T-helper 2 cell treated with Interferon-gamma antibody and Interleukin-4, amounts not matched to agents 100 ng/mL and 5 ng/mL, for 36 hours (primary cell): ENCODE measurements at regions not wholly inside any gene's neighbourhood (a gene's known extent, or its start where the extent isn't known, plus 50 kb on each side); places are given as distances from the start of the nearest gene placed in this dataset.
"Not testable (repeated sequence)": the region's sequence is repeated elsewhere in the genome, so short reads cannot be mapped to it uniquely, and the experiment has no call there.

ENCODE experiments used
- intact Hi-C: fragments of 100-400 bp; cut with micrococcal nuclease; formaldehyde crosslinking; loops from one replicate; pipeline ENCODE4 v1.15.1; 2023

DNA sequence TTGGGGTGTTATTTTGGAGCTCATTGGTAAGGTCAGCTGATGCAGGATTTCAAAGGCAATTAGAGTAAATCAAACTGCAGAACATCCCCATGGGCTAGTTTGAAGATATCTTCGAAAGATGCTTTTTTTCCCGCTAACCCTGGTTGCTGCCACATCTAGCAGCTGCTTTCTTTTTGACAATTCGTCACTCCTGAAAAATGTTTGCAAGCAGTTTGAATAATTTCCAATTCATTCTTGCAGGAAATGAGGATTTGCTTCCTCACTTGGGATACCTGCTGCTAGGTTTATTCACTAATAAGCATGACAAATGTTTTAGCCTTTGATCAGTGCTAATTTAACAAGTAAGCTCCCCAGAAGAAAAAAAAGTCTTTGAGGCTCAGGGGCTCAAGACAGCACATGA lies 649.6 kb upstream of the RORB start:
- intact Hi-C loops, result no loop called here

DNA sequence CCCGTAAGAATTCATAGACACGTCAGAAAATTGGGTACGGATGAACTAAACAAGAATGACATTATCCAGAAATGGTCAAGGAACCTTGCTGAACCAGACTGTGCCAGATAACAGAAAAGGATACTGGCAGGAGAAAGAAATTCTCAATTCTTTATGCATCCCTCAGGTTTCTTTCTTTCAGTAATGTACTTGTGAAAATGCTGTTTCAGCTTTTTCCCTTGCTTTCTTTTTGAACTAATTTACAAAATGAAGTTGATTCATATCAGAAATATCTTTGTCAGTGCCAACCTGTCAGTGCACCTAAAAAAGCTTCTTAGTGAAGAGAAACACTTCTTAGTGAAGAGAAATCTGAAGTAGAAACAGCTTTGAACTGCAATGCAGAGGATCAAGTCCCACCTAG lies 643.6 kb upstream of the RORB start:
- intact Hi-C loops, result no loop called here

DNA sequence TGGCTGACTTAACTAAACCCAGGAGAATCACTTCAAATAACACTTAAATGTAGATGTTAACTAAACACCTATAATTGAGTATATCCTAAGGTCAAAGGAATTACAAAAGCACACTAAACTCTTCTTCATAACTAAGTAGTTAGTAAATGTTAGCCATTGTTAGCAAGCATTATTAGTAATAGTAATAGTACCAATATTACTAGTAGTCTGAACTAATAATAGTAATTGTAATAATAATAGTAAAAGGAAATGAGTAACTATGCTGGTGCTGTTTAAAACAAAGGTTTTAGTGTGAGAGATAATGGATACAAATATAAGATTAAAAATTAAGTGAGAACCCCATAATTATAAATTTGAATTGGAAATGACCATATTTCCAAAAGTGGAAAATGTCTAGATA lies 641.9 kb upstream of the RORB start:
- intact Hi-C loops, result no loop called here

DNA sequence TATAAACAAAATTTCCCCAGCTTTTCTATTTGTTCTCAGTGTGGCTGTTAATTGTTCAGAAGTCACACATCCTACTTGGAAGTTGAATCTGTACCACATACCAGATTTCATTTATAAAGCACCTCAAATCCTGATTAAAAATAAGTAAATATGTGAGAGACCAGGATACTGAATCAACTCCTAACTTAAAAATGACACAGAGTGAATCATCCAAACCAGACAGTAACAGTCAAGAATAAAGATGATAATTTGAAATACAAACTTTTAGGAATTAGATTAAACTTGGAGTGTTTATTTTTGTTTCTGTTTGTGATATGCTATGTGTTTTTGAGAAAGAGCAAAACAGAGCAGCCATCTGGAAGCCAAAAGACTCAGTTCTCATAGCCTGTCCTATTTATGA lies 633.2 kb upstream of the RORB start:
- intact Hi-C loops, result no loop called here

DNA sequence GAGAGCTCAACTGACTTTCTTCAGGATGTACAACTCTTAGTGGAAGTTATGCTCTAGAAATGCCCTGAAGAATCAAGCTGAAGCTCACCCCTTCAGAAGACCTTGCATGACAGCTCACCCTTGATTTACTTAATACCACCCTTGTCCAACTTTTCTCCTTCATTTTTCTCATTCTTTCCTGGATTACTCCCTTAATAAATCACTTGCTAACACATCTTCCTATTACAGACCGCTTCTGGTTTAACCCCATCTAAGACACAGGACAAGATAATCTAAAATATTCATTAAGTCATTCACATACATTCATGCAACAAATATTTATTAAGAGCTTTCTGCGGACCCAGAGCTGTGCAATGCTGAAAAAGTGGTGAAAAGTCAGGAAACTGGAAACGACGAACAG lies 630.7 kb upstream of the RORB start:
- intact Hi-C loops, result no loop called here

DNA sequence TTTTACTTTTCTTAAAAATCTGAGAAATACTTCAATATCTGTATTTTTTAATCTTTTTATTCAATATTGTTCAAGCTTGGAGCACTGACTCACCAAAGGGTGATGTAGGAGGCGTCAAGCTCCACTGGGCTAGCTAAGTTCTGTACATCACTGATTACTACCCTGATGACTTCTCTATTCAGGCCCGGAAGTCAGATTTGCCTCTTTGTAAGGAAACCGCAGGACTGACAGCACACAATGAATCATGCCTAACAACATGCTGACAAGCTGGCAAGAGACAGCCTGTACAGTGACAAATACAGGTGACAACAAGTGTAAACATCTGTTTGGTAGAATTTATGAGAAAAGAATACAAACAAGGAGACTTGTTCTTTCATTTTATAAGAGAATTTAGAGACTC lies 627.9 kb upstream of the RORB start:
- intact Hi-C loops, result no loop called here

DNA sequence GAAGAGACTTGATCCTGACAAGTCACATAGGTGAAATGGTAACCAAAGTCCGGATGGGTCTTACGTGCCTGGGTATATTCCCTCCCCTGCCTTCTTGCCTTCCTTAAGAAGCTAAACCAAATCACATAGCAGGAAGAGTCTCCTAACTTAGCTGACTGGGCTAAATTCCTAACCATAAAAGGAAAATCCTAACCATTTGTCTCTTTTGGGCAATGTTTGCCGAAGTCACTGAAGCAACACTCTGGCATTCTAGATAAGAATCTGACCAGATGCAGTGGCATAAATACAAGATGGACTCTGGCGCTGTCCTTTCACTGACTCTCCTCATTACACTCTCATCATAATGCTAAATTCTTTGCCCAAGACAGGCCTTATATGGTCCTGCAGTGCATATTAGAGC lies 625.5 kb upstream of the RORB start:
- intact Hi-C loops, result no loop called here

DNA sequence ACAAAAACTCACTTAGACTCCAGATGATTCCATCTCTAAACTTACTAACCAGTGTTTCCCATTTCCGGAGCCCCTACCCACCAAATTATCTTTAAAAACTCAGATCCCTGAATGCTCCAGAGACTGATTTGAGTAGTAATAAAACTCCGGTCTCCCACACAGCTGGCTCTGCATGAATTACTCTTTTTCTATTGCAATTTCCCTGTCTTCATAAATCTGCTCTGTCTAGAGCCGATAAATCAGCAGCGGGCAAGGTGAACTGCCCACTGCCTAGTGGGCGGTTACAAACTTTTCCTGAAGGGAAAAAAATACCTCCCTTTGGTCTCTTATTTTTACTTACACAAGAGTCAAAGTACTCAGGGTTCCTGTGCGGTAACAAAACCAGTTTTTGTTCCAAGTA lies 624.4 kb upstream of the RORB start:
- intact Hi-C loops, result no loop called here

DNA sequence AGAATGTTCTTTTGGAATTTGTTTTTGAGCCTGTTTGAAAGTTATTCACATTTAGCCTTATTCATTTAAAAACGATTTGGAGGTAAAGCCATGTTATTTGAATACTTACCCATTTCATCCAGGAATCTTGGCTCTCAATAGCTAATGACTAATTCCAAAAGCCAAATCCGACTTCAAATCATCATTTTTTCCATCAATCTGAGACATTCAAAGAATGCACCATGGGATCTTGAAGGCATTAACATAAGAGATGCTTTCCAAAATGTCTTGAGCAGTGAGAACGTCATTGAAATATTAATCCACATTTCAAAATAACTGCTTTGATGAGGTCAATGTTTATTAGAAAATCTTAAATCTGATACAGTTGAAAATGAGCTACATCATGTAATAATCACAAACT lies 617.0 kb upstream of the RORB start:
- intact Hi-C loops, result no loop called here

DNA sequence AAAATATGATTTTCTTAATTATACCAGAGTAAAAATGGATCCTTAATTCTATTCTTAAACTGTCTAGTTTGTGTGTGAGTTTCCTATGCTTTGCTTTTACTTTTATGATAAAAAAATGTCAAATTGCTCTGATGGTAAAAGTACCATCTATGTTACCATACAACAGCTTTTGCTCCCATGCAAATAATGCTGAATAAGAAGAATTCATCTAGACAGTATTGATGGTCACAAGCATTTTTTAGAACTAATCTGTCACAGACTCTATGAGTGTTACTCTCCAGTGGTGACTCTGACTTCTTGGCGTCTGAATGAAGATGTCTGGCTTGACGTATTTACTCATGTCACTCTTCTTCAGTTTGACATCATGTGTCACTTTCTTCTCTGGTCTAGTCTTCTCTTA lies 608.1 kb upstream of the RORB start:
- intact Hi-C loops, result no loop called here

DNA sequence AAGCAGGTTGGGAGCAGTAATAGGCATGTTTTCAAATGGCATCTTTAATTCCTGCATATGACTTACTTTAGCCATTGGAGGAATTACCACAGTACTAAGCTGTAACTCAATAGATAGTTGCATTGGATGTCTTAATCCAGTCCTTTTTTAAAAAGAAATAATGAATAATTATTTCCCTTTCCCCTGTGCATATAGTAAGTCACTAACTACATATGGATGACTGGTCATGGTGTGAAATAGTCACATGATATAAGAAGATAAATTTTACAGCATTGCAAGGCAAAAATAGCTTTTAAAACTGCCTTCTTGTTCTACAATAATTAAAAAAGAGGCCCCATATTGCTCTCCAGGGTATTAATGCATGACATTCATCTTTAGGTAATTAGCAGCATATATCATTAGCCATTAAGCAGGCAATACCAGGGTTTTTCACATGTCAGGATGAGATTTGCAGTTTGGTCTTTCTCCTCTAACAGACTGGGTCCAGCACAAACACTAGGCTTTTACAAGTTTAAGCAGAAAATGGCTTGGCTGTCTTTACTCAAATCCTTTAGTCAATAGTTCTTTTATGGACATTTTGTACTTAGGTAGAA lies 606.4 kb upstream of the RORB start:
- intact Hi-C loops, result no loop called here

DNA sequence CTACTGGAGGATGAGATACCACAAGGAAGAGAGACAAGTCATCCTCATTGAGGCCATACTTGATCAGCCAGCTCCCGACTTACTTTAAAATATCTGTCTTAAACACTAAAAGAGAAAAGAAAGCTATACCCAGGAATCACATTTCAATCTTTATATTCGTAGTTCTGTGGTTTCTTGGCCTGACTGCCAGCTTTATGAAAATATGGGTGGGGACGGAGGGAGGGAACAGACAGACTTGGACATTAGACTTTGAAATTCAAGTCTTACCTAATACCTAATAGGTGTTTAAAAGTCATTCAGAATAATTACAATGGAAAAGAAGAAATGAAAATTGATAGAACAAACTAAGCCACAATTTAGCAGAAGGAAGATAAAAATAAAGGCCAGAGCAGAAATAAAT lies 604.8 kb upstream of the RORB start:
- intact Hi-C loops, result no loop called here

DNA sequence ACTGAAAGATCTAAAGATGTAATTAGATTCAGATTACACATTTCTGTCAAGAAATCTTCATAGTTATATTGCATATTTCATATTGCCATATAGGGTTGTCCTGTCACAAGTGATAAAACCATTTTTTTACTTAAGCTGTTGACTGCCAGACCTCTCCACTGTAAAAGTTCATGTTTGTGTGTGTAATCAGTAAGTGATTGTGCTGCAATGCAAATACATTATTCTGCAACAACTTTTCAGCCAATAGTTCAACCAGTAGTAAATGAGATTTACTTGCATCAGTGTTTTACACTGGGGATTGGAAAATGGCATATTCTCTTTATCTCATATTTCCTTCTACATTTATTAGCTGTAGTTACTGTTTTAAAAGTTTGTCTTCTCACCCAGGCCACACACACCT lies 603.9 kb upstream of the RORB start:
- intact Hi-C loops, result no loop called here

DNA sequence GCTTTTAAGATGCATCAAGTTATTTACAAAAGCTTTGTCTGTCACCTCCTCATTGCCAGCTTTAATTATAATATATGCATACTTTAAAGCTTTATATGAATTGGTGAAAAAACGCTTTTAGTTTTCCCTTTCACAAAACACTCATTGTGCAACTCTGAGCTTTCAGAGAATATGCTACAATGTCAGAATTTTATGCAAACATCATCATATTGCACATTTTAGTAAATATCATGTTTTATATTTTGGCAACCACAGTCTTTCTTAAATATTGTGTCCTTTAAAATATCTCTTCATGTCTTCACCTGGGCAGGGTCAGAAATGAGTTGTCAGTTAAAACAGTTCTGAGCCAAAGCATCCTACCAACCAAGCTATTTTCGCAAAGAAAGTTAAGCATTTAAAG lies 601.1 kb upstream of the RORB start:
- intact Hi-C loops, result no loop called here

DNA sequence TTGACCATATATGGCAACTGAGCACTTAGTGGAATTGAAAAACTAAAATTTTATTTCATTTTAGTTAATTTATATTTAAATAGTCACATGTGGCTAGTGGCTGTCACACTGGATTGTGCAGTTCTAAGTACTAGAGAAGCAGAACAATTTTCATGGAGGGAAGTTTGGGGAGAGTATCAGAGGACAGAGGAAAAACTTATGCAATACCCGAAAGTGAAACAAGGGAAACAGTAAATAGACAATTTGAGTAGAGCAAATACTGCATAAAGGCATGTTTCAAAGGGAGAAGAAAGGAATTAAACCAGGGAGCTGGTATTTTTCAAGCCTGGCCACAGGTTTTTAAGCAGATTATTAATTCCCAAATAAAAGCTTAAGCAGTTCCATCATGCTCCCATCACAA lies 590.5 kb upstream of the RORB start:
- intact Hi-C loops, result no loop called here

DNA sequence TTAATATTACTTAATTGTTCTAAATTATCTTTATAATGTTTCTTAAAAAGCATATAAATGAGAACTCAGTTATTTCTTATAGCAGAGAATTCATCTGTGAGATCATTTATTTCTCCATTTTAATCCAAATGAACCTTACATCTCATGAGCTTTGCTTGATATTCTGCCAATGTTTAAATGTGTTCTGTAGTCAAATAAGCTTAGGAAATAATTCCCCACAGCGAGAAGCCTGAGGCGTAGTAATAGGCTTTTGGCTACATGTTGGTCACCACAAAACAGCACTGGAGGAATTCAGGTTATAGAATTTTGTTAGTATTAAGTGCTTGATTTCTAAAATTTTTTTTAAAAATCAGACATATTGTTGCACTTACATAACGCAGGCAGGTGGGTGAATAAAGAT lies 585.3 kb upstream of the RORB start:
- intact Hi-C loops, result no loop called here

DNA sequence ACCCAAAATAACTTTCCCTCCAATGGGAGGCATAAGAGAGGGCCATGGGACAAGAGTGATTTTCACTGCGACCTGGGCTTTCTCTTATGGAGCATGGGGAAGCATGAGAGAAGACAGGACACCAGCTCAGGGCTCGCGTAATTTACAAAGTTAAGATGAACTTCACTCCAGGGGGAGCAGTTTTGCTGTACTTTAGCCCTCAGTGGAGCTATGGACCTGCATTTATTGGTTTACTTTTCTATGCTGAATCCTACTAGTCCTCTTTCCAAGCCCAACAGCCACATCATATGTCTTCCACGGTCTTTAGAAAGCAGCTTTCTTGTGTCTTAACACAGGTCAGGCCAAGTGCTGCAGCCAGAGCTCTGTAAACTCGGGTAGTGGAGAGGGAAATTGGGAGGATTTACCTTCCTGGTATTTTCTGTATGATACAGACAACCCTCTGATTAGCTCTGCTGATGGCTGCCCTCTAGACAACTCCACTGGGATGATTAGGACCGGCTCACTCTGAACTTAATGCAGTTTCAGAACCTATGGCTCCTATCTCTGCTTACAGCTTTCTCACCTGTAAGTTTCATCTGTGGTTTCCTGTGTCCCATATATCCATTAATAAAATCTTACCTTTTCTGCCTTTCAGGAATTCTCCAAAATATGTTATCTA lies 581.0 kb upstream of the RORB start:
- intact Hi-C loops, result no loop called here

DNA sequence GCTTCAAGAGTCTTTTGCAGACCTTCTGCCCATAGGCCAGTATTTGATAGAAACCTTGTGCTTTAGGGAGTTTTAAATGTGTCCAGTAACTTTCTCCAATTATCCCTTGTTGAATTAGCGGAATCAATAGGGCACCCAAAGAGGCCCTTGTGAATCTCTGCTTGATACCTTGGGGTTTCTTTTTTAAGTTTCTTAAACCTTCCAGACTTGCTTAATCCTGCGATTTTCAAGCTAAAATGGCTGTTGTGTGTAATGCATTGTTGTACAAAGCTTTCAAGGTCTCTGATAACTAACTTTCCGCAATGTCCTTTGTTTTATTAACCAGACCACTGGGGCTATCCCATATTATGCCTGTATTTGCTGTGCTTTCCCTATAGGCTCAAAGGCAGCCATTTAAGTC lies 577.4 kb upstream of the RORB start:
- intact Hi-C loops, result no loop called here

DNA sequence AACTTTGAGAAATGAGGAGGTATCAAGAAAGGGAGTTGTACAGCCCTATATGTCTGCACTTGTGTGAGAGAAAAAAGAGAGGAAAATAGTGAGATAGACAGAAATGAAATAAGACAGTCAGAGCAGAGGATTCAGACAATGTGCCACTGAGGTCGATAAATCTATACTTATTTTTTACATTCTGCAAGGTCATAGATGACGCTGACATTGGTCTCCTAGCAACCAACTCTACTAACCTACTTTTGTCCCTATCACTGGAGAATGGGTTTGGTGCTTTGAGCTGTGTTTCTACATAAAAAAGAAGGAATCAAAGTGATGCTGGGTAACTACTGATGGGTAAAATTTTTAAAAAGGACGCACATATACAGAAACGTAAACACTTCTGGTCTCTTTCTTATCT lies 573.3 kb upstream of the RORB start:
- intact Hi-C loops, result no loop called here

DNA sequence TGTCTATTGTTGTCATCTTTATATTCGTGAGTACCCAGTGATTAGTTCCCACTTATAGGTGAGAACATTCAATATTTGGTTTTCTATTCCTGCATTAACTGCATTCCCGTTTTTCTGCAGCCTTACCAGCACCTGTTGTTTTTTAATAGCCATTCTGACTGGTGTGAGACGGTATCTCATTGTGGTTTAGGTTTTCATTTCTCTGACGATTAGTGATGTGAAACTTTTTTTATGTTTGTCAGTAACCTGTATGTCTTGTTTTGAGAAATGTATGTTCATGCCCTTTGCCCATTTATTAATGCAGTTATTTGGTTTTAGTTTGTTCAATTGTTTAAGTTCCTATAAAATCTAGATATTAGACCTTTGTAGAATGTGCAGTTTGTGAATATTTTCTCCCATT lies 546.0 kb upstream of the RORB start:
- intact Hi-C loops, result loop anchor here (10.0 kb wide), 1 partner anchor 64 kb away; no protein-coding TSS in a partner anchor

DNA sequence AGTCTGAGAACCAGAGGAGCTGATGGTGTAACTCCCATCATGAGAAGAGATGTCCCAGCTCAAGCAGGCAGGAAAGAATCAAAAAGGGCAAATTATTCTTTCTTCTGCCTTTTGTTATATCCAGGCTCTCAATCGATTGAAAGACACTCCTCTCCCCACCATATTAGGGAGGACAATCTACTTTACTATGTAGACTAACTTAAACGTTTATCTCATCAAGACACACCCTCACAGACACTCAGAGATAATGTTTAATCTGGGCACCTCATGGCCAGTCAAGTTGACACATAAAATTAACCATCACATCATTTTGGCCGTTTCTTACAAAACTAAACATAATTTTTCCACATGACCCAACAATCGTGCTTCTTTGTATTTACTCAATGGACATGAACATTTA lies 534.3 kb upstream of the RORB start:
- intact Hi-C loops, result no loop called here

DNA sequence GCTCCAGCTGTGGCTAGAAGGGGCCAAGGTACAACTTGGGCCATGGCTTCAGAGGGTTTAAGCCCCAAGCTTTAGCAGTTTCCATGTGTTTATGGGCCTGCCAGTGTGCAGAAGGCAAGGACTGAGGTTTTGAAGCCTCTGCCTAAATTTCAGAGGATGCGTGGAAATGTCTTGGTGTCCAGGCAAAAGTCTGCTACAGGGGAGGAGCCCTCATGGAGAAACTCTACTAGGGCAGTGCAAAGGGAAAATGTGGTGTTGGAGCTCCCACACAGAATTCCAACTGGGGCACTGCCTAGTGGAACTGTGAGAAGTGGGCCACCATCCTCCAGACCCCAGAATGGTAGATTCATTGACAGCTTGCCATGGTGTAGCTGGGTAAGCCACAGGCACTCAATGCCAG lies 527.2 kb upstream of the RORB start:
- intact Hi-C loops, result no loop called here

DNA sequence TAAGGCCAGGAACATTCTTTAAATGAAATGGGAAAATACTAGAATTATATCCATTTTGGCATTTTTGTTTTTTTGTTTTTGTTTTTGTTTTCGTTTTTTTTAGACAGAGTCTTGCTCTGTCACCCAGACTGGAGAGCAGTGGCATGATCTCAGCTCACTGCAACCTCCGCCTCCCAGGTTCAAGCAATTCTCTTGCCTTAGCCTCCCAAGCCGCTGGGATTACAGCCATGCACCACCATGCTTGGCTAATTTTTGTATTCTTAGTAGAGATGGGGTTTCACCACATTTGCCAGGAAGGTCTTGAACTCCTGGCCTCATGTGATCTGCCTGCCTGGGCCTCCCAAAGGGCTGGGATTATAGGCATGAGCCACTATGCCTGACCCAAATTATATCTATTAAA lies 520.7 kb upstream of the RORB start:
- intact Hi-C loops, result not testable (repeated sequence)

DNA sequence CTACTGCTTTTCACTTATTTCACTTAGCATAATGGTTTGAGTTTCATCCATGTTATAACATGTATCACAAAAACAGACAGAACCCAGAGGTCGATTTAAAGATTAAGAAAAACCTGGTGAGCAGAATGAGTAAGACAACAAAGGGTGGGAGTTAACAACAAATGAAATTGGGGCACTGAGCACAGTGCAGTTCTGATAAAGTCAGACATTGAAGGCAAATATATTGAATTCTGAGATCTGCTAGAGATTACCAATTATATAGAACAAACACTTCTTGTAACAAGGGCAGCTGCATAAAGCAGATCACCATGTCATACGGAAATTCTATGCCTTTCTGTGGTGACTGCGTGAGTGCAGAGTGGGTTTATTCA lies 517.3 kb upstream of the RORB start:
- intact Hi-C loops, result no loop called here
